Peyer's patch (tissue), 4 donors: ENCODE measurements at regions not wholly inside any gene's neighbourhood (a gene's known extent, or its start where the extent isn't known, plus 50 kb on each side); places are given as distances from the start of the nearest gene placed in this dataset.

Experiments used
- DNase-seq, 3 donors: peaks; one replicate each; pipeline ENCODE4 v3.0.0-alpha.2; 2017 to 2019
- H3K27ac ChIP-seq, 4 donors: fragments of 200-600 bp; sonication (generic); one replicate each; pipeline ENCODE4 v1.5.1; 2016 to 2019
- H3K27me3 ChIP-seq, 2 donors: fragments of 200-600 bp; sonication (generic); one replicate each; pipeline ENCODE4 v1.5.1; 2019
- H3K36me3 ChIP-seq, 3 donors: fragments of 200-600 bp; sonication (generic); one replicate each; pipeline ENCODE4 v1.5.1; 2016 to 2019
- H3K4me1 ChIP-seq, 4 donors: fragments of 200-600 bp; sonication (generic); one replicate each; pipeline ENCODE4 v1.5.1; 2016 to 2019
- H3K4me3 ChIP-seq, 4 donors: fragments of 200-600 bp; sonication (generic); 1 replicate in 3 of 4; 2 replicates in 1 of 4; pipeline ENCODE4 v1.5.1; 2016 to 2019; ENCODE audit warnings: mild to moderate bottlenecking in 1 of 4
- H3K9me3 ChIP-seq, 4 donors: fragments of 200-600 bp; sonication (generic); one replicate each; pipeline ENCODE4 v1.5.1; 2016 to 2019; ENCODE audit warnings: mild to moderate bottlenecking in 1 of 4
- POLR2A ChIP-seq, 2 donors: fragments of 450-650 bp; IDR thresholded peaks; one replicate each; pipeline ENCODE4 v1.5.1; 2017; ENCODE audit warnings: antibody characterized with exemption in 2 of 2, mild to moderate bottlenecking in 2 of 2, moderate library complexity in 2 of 2
- TF ChIP-seq, protein P1 (sequence below), 6 experiments: fragments of 450-650 bp in 4 of 6; fragments of 200-600 bp in 2 of 6; sonication (generic) in 1 of 6; IDR thresholded peaks; one replicate each; pipeline ENCODE4 v1.5.1; 2017 to 2019; ENCODE audit warnings: antibody characterized with exemption in 6 of 6, mild to moderate bottlenecking in 3 of 6, moderate library complexity in 1 of 6

DNA sequence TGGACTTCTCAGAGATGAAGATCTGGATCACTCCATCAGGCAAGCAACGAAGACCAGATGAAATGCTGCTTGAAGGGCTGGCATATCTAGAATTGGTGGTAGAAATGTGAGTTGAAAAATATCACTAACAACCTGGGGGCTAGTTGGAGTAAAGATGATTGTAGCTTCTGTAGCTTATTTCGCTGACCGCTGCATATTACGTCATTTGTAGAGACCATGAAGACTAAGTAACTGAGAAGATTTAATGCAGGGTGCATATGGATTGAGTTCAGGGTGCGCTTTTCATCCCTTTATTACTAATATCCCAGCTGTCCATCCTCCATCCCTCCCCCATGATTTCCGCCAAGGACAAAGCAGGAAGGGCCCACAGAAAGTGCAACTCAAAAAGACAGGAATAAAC is 1364.0 kb downstream of the PCDH9 start:
- Histone ChIP-seq H3K4me1 (no peaks in the 10 kb centered on the region), H3K4me3 (no peak overlapping the region), H3K36me3 (no peaks in the 10 kb centered on the region), H3K9me3 (no peaks in the 10 kb centered on the region), H3K27me3 (no peaks in the 10 kb centered on the region), H3K27ac (no peak overlapping the region)
- no peak for DNase-seq
- TF ChIP-seq, protein P1, sequence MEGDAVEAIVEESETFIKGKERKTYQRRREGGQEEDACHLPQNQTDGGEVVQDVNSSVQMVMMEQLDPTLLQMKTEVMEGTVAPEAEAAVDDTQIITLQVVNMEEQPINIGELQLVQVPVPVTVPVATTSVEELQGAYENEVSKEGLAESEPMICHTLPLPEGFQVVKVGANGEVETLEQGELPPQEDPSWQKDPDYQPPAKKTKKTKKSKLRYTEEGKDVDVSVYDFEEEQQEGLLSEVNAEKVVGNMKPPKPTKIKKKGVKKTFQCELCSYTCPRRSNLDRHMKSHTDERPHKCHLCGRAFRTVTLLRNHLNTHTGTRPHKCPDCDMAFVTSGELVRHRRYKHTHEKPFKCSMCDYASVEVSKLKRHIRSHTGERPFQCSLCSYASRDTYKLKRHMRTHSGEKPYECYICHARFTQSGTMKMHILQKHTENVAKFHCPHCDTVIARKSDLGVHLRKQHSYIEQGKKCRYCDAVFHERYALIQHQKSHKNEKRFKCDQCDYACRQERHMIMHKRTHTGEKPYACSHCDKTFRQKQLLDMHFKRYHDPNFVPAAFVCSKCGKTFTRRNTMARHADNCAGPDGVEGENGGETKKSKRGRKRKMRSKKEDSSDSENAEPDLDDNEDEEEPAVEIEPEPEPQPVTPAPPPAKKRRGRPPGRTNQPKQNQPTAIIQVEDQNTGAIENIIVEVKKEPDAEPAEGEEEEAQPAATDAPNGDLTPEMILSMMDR (IDR thresholded peaks at IDR 0.05), result no peak
- no peak for TF ChIP-seq POLR2A (IDR thresholded peaks at IDR 0.05)

GRCh38 chr13:65865206-65865605 is 1364.9 kb downstream of the PCDH9 start:
- Histone ChIP-seq H3K27ac (no peak overlapping the region), H3K9me3 (no peaks in the 10 kb centered on the region), H3K4me3 (no peak overlapping the region), H3K36me3 (no peaks in the 10 kb centered on the region), H3K4me1 (no peaks in the 10 kb centered on the region), H3K27me3 (no peaks in the 10 kb centered on the region)
- TF ChIP-seq POLR2A (IDR thresholded peaks at IDR 0.05), result no peak
- TF ChIP-seq, protein P1 (IDR thresholded peaks at IDR 0.05), result no peak
- DNase-seq, result no peak

GRCh38 chr13:65864039-65864438 is 1366.1 kb downstream of the PCDH9 start:
- no peak for TF ChIP-seq POLR2A (IDR thresholded peaks at IDR 0.05)
- TF ChIP-seq, protein P1 (IDR thresholded peaks at IDR 0.05), result no peak
- no peaks in the 10 kb centered on the region for H3K4me1 ChIP-seq
- DNase-seq, result no peak
- no peak overlapping the region for H3K27ac ChIP-seq
- no peaks in the 10 kb centered on the region for H3K36me3 ChIP-seq
- H3K9me3 ChIP-seq, result no peaks in the 10 kb centered on the region
- H3K27me3 ChIP-seq, result no peaks in the 10 kb centered on the region
- H3K4me3 ChIP-seq, result no peak overlapping the region

DNA sequence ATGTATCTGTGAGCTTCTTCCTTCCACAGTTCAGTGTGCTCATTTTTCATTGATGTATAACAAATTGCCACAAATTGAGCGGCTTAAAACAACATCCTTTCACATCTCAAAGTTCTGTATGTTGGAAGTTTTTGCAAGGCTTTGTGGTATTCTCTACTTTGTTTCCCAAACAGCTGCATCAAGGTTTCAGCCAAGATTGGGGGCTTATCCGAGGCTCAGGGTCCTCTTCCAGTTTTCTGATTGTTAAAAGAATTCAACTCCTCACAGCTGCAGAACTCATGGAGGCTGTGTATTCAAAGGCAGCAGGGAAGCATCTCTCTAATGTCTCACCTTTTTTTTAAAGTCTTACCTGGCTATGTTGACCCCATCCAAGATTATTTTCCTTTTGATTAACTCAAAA is 1369.8 kb downstream of the PCDH9 start:
- H3K4me1 ChIP-seq, result no peaks in the 10 kb centered on the region
- H3K27ac ChIP-seq, result no peak overlapping the region
- TF ChIP-seq POLR2A (IDR thresholded peaks at IDR 0.05), result no peak
- TF ChIP-seq, protein P1 (IDR thresholded peaks at IDR 0.05), result no peak
- H3K9me3 ChIP-seq, result no peaks in the 10 kb centered on the region
- H3K36me3 ChIP-seq, result no peaks in the 10 kb centered on the region
- no peak overlapping the region for H3K4me3 ChIP-seq
- no peak for DNase-seq
- H3K27me3 ChIP-seq, result no peaks in the 10 kb centered on the region

GRCh38 chr13:65857942-65858565 is 1372.1 kb downstream of the PCDH9 start:
- H3K4me1 ChIP-seq, result no peaks in the 10 kb centered on the region

More at GRCh38 chr13:65857942-65858565, 1372.1 kb downstream of the PCDH9 start:
- Histone ChIP-seq H3K4me3 (no peak overlapping the region), H3K27ac (no peak overlapping the region), H3K9me3 (no peaks in the 10 kb centered on the region), H3K36me3 (no peaks in the 10 kb centered on the region), H3K27me3 (no peaks in the 10 kb centered on the region)
- no peak for DNase-seq
- no peak for TF ChIP-seq POLR2A (IDR thresholded peaks at IDR 0.05)
- TF ChIP-seq, protein P1 (IDR thresholded peaks at IDR 0.05), result no peak
